IMR-90 (cell line): ENCODE measurements at regions not wholly inside any gene's neighbourhood (a gene's known extent, or its start where the extent isn't known, plus 50 kb on each side); places are given as distances from the start of the nearest gene placed in this dataset.

ENCODE experiments used
- ATAC-seq: fragments of 200-7000 bp; cut with Tn5 transposase; 2 replicates; pipeline ENCODE4 v1.9.1; 2020; ENCODE audit warnings: low read depth, mild to moderate bottlenecking, moderate library complexity
- BruUV-seq: library from RNA; stranded (reverse); fragments of 400-500 nt; replicated peaks from 2 replicates; lab custom pipeline; 2021; lab: Mats Ljungman, UMichigan
- CTCF ChIA-PET: fragments of 300-600 bp; formaldehyde crosslinking; extraction: SDS; loops from one replicate; lab custom pipeline; 2021; ENCODE audit warnings: antibody characterized with exemption; lab: Yijun Ruan, JAX
- POLR2A ChIA-PET: fragments of 300-600 bp; sonication (Branson Sonifier 250); formaldehyde crosslinking; loops from one replicate; lab custom pipeline; 2022; ENCODE audit warnings: antibody characterized with exemption; ENCODE audit not compliant: unreplicated experiment; lab: Charles Lee
- DNase-seq: peaks from one replicate; pipeline ENCODE4 v3.0.0; 2013
- H2AFZ ChIP-seq: replicated peaks from 2 replicates; pipeline ENCODE3; 2013; ENCODE audit warnings: low read length, mild to moderate bottlenecking; ENCODE audit not compliant: poor library complexity
- H2AK5ac ChIP-seq: 2 replicates; pipeline ENCODE4 v1.6.1; 2013; ENCODE audit warnings: low read depth, low read length, inconsistent platforms
- H2AK9ac ChIP-seq: replicated peaks from 2 replicates; pipeline ENCODE3; 2013; ENCODE audit warnings: mild to moderate bottlenecking, low read depth, low read length, moderate library complexity; ENCODE audit not compliant: poor library complexity
- H2BK120ac ChIP-seq: 2 replicates; pipeline ENCODE4 v1.6.1; 2013; ENCODE audit warnings: low read depth, low read length, inconsistent platforms
- H2BK15ac ChIP-seq: 3 replicates; pipeline ENCODE4 v1.6.1; 2013; ENCODE audit warnings: low read depth, low read length, inconsistent platforms
- H2BK20ac ChIP-seq: 2 replicates; pipeline ENCODE4 v1.6.1; 2013; ENCODE audit warnings: low read depth, mild to moderate bottlenecking, inconsistent platforms, low read length, moderate library complexity
- H2BK5ac ChIP-seq: 2 replicates; pipeline ENCODE4 v1.6.1; 2013; ENCODE audit warnings: mild to moderate bottlenecking, low read depth, low read length, inconsistent platforms; ENCODE audit not compliant: poor library complexity, severe bottlenecking
- H3K14ac ChIP-seq: replicated peaks from 2 replicates; pipeline ENCODE4 v1.6.1; 2013; ENCODE audit warnings: low read depth, low read length, inconsistent platforms
- H3K18ac ChIP-seq: 2 replicates; pipeline ENCODE4 v1.6.1; 2013; ENCODE audit warnings: low read depth, low read length, control low read depth
- H3K23ac ChIP-seq: 2 replicates; pipeline ENCODE4 v1.6.1; 2013; ENCODE audit warnings: low read depth, low read length, inconsistent platforms
- H3K27ac ChIP-seq: 2 replicates; pipeline ENCODE4 v1.5.1; 2013; ENCODE audit warnings: mild to moderate bottlenecking, control low read depth, low read length; ENCODE audit not compliant: insufficient read depth
- H3K27me3 ChIP-seq: 2 replicates; pipeline ENCODE4 v1.6.1; 2013; ENCODE audit warnings: low read length; ENCODE audit not compliant: control insufficient read depth, insufficient read depth
- H3K36me3 ChIP-seq: 2 replicates; pipeline ENCODE4 v1.6.1; 2013; ENCODE audit warnings: low read length, mixed read lengths; ENCODE audit not compliant: control insufficient read depth, insufficient read depth
- H3K4ac ChIP-seq: 2 replicates; pipeline ENCODE4 v1.6.1; 2013; ENCODE audit warnings: low read depth, low read length, inconsistent platforms
- H3K4me1 ChIP-seq: 2 replicates; pipeline ENCODE4 v1.6.1; 2013; ENCODE audit warnings: low read length, mixed read lengths; ENCODE audit not compliant: control insufficient read depth, insufficient read depth
- H3K4me2 ChIP-seq: 2 replicates; pipeline ENCODE4 v1.6.1; 2013; ENCODE audit warnings: low read depth, mild to moderate bottlenecking, control low read depth, low read length, moderate library complexity
- H3K4me3 ChIP-seq: 2 replicates; pipeline ENCODE4 v1.5.1; 2013; ENCODE audit warnings: low read depth, mild to moderate bottlenecking, control low read depth, low read length, moderate library complexity; ENCODE audit not compliant: insufficient read depth
- H3K56ac ChIP-seq: 2 replicates; pipeline ENCODE4 v1.6.1; 2013; ENCODE audit warnings: low read length, inconsistent platforms; ENCODE audit not compliant: insufficient read depth; ENCODE audit errors: extremely low read depth
- H3K79me1 ChIP-seq, 2 experiments: 2 replicates each; pipeline ENCODE4 v1.6.1; 2013; ENCODE audit warnings: low read length in 2 of 2, inconsistent platforms in 1 of 2, low read depth in 1 of 2
- H3K9ac ChIP-seq: 2 replicates; pipeline ENCODE4 v1.6.1; 2013; ENCODE audit warnings: low read depth, low read length, control low read depth
- H3K9me1 ChIP-seq: 2 replicates; pipeline ENCODE4 v1.6.1; 2013; ENCODE audit warnings: low read length, inconsistent platforms; ENCODE audit not compliant: insufficient read depth
- H3K9me3 ChIP-seq: 2 replicates; pipeline ENCODE4 v1.6.1; 2013; ENCODE audit warnings: low read length; ENCODE audit not compliant: control insufficient read depth, insufficient read depth
- H4K20me1 ChIP-seq: 2 replicates; pipeline ENCODE4 v1.6.1; 2013; ENCODE audit warnings: low read length, inconsistent platforms; ENCODE audit not compliant: insufficient read depth
- H4K5ac ChIP-seq: 2 replicates; pipeline ENCODE4 v1.6.1; 2013; ENCODE audit warnings: mild to moderate bottlenecking, low read depth, low read length, control low read depth
- H4K8ac ChIP-seq, 2 experiments: 2 replicates each; pipeline ENCODE4 v1.6.1; 2013; ENCODE audit warnings: low read depth in 2 of 2, low read length in 2 of 2, control low read depth in 1 of 2, inconsistent platforms in 1 of 2
- H4K91ac ChIP-seq: 2 replicates; pipeline ENCODE4 v1.6.1; 2013; ENCODE audit warnings: low read depth, low read length, inconsistent platforms; ENCODE audit not compliant: insufficient read depth
- RAD21 ChIP-seq: IDR thresholded peaks from 2 replicates; pipeline ENCODE4 v1.6.1; 2012; ENCODE audit warnings: low read length, improper control_type of control experiment
- WGBS, 2 experiments: methylation state at CpG; one replicate each; pipeline versions ENCODE4 v1.1.5 to v1.1.7; 2013; ENCODE audit warnings: missing lambda C conversion rate in 2 of 2; ENCODE audit not compliant: insufficient read length in 1 of 2; ENCODE audit errors: extremely low coverage in 2 of 2; 5-methylcytosine and 5-hydroxymethylcytosine counted together
- dilution Hi-C: fragments of 300-500 bp; cut with HindIII; formaldehyde crosslinking; loops from one replicate; pipeline ENCODE4 v1.14.3; 2018; ENCODE audit warnings: low sequenced_read_pairs; ENCODE audit not compliant: unreplicated experiment
- in situ Hi-C: fragments of 300-500 bp; cut with MboI; formaldehyde crosslinking; loops from 3 replicates; pipeline ENCODE4 v1.14.3; 2019; ENCODE audit warnings: low sequenced_read_pairs, inconsistent platforms, mixed read lengths
- intact Hi-C: fragments of 100-400 bp; cut with micrococcal nuclease; formaldehyde crosslinking; loops from 2 replicates; pipeline ENCODE4 v1.10.0; 2022

- no peak overlapping the region for H2BK120ac ChIP-seq
- TF ChIP-seq RAD21: no peak
- no peak overlapping the region for H3K4ac ChIP-seq
- no peaks in the 10 kb centered on the region for H3K9me1 ChIP-seq
- H2BK15ac ChIP-seq: no peak overlapping the region
- no peak overlapping the region for H3K18ac ChIP-seq
- H3K4me3 ChIP-seq: no peak overlapping the region
- no peak overlapping the region for H3K9ac ChIP-seq
- no peak for ATAC-seq
- no peak overlapping the region for H3K56ac ChIP-seq
- no peaks in the 10 kb centered on the region for H3K27me3 ChIP-seq
- in situ Hi-C loops (no loop called here), dilution Hi-C loops (no loop called here), intact Hi-C loops (no loop called here)
- no peak overlapping the region for H2AK9ac ChIP-seq
- ChIA-PET POLR2A (no interaction called here), CTCF (no interaction called here)
- no peaks in the 10 kb centered on the region for H3K4me1 ChIP-seq
- H4K91ac ChIP-seq: no peak overlapping the region
- H2AFZ ChIP-seq: no peak overlapping the region
- H3K79me1 ChIP-seq: no peaks in the 10 kb centered on the region
- no CpG with 5 or more reads among the region's 3 CpGs for WGBS, 2 experiments
- no peaks in the 10 kb centered on the region for H3K9me3 ChIP-seq
- no peak overlapping the region for H3K23ac ChIP-seq
- no TSS peak for BruUV-seq
- no peak overlapping the region for H3K4me2 ChIP-seq
- no peak overlapping the region for H4K8ac ChIP-seq
- H4K5ac ChIP-seq: no peak overlapping the region
- H3K36me3 ChIP-seq: no peaks in the 10 kb centered on the region
- no peak overlapping the region for H2BK20ac ChIP-seq
- H3K27ac ChIP-seq: no peak overlapping the region
- DNase-seq: no peak
- H2AK5ac ChIP-seq: no peak overlapping the region
- no peak overlapping the region for H2BK5ac ChIP-seq
- no peak overlapping the region for H3K14ac ChIP-seq
- no peaks in the 10 kb centered on the region for H4K20me1 ChIP-seq
Measured at GRCh38 chr13:31611214-31611613, 128.1 kb upstream of the RXFP2 start.
